GM19455 (cell line): ENCODE measurements at regions not wholly inside any gene's neighbourhood (a gene's known extent, or its start where the extent isn't known, plus 50 kb on each side); places are given as distances from the start of the nearest gene placed in this dataset.
"Not testable (repeated sequence)": the region's sequence is repeated elsewhere in the genome, so short reads cannot be mapped to it uniquely, and the experiment has no call there.

Experiments
- ATAC-seq: cut with Tn5 transposase; IDR thresholded peaks from one replicate; pipeline ENCODE4 v1.9.1; 2021; ENCODE audit not compliant: unreplicated experiment

- no peak for ATAC-seq
These were observed 181.5 kb downstream of the CWF19L2 start for GRCh38 chr11:107276077-107276476.

GRCh38 chr11:107275632-107276031 is 182.0 kb downstream of the CWF19L2 start:
- no peak for ATAC-seq

- ATAC-seq = no peak
These were observed 183.5 kb downstream of the CWF19L2 start for GRCh38 chr11:107274138-107274537.

- ATAC-seq = no peak
These were observed 185.1 kb downstream of the CWF19L2 start for GRCh38 chr11:107272561-107272960.

- ATAC-seq = no peak
These were observed 186.2 kb downstream of the CWF19L2 start for GRCh38 chr11:107271425-107271824.

- no peak for ATAC-seq
These were observed 188.6 kb downstream of the CWF19L2 start for GRCh38 chr11:107268977-107269376.

- ATAC-seq = no peak
These were observed 191.2 kb downstream of the CWF19L2 start for GRCh38 chr11:107266455-107266854.

GRCh38 chr11:107265591-107266121 is 192.0 kb downstream of the CWF19L2 start:
- no peak for ATAC-seq

- peak; percentile 61 for ATAC-seq
These were observed 193.6 kb downstream of the CWF19L2 start for GRCh38 chr11:107263844-107264563.

GRCh38 chr11:107259811-107260221 is 197.8 kb downstream of the CWF19L2 start:
- no peak for ATAC-seq

GRCh38 chr11:107257710-107258109 is 199.9 kb downstream of the CWF19L2 start:
- no peak for ATAC-seq

- not testable (repeated sequence) for ATAC-seq
These were observed 204.0 kb downstream of the CWF19L2 start for GRCh38 chr11:107253661-107254060.

GRCh38 chr11:107252429-107253161 is 205.0 kb downstream of the CWF19L2 start:
- ATAC-seq = peak; percentile 91

- ATAC-seq = no peak
These were observed 206.3 kb downstream of the CWF19L2 start for GRCh38 chr11:107251298-107251697.

- no peak for ATAC-seq
These were observed 207.6 kb downstream of the CWF19L2 start for GRCh38 chr11:107250017-107250416.

GRCh38 chr11:107249054-107249453 is 208.6 kb downstream of the CWF19L2 start:
- ATAC-seq = no peak

- ATAC-seq = no peak
These were observed 210.3 kb downstream of the CWF19L2 start for GRCh38 chr11:107247167-107247861.

- no peak for ATAC-seq
These were observed 213.7 kb downstream of the CWF19L2 start for GRCh38 chr11:107243929-107244328.

GRCh38 chr11:107232451-107232850 is 214.2 kb upstream of the GUCY1A2 start:
- no peak for ATAC-seq

GRCh38 chr11:107224836-107225235 is 206.6 kb upstream of the GUCY1A2 start:
- no peak for ATAC-seq

- no peak for ATAC-seq
These were observed 204.7 kb upstream of the GUCY1A2 start for GRCh38 chr11:107222916-107223460.
